Heart left ventricle (tissue), 16 donors: ENCODE measurements at regions not wholly inside any gene's neighbourhood (a gene's known extent, or its start where the extent isn't known, plus 50 kb on each side); places are given as distances from the start of the nearest gene placed in this dataset.

Source experiments
- ATAC-seq, 4 donors: fragments of 200-7000 bp; cut with Tn5 transposase; one replicate each; pipeline ENCODE4 v1.9.1; 2020 to 2022; ENCODE audit warnings: moderate library complexity in 4 of 4, mild to moderate bottlenecking in 3 of 4, moderate number of reproducible peaks in 1 of 4
- DNase-seq, 5 donors: peaks; one replicate each; pipeline ENCODE4 v3.0.0-alpha.2; 2020
- H3K27ac ChIP-seq, 12 donors: fragments of 200-600 bp; sonication (generic) in 4 of 12; one replicate each; pipeline versions ENCODE4 v1.5.0 to v1.8.0; 2016 to 2022; ENCODE audit warnings: mild to moderate bottlenecking in 2 of 12
- H3K27me3 ChIP-seq, 9 donors: fragments of 200-600 bp; sonication (generic) in 2 of 9; one replicate each; pipeline versions ENCODE4 v1.5.1 to v1.8.0; 2016 to 2022; ENCODE audit warnings: mild to moderate bottlenecking in 3 of 9
- H3K36me3 ChIP-seq, 9 donors: fragments of 200-600 bp; sonication (generic) in 2 of 9; one replicate each; pipeline versions ENCODE4 v1.5.0 to v1.8.0; 2018 to 2022; ENCODE audit warnings: mild to moderate bottlenecking in 2 of 9
- H3K4me1 ChIP-seq, 12 donors: fragments of 200-600 bp; sonication (generic) in 4 of 12; one replicate each; pipeline versions ENCODE4 v1.5.0 to v1.8.0; 2016 to 2022; ENCODE audit warnings: mild to moderate bottlenecking in 3 of 12
- H3K4me3 ChIP-seq, 12 donors: fragments of 200-600 bp; sonication (generic) in 4 of 12; one replicate each; pipeline versions ENCODE4 v1.5.0 to v1.8.0; 2017 to 2022; ENCODE audit warnings: mild to moderate bottlenecking in 9 of 12, moderate library complexity in 4 of 12
- H3K9me3 ChIP-seq, 12 donors: fragments of 200-600 bp; sonication (generic) in 4 of 12; one replicate each; pipeline versions ENCODE4 v1.5.0 to v1.8.0; 2016 to 2022; ENCODE audit warnings: mild to moderate bottlenecking in 1 of 12
- CTCF ChIP-seq, 12 donors: fragments of 200-600 bp; sonication (generic) in 4 of 12; IDR thresholded peaks; one replicate each; pipeline versions ENCODE4 v1.5.0 to v1.8.0; 2018 to 2022; ENCODE audit warnings: antibody characterized with exemption in 12 of 12, mild to moderate bottlenecking in 5 of 12
- POLR2A ChIP-seq, 2 donors: fragments of 450-650 bp; IDR thresholded peaks; one replicate each; pipeline ENCODE4 v1.6.1; 2017; ENCODE audit warnings: antibody characterized with exemption in 2 of 2, mild to moderate bottlenecking in 2 of 2, moderate library complexity in 2 of 2
- WGBS, 4 donors: extraction: QIAGEN DNeasy Blood & Tissue Kit in 2 of 4; methylation state at CpG; one replicate each; pipeline versions ENCODE4 v1.1.5 to v1.1.7; 2013 to 2018; 5-methylcytosine and 5-hydroxymethylcytosine counted together
- intact Hi-C, 10 donors: fragments of 100-400 bp; cut with DNase I; formaldehyde crosslinking; loops; one replicate each; pipeline versions ENCODE4 v1.11.1 to v1.14.2; 2022
- donor health status: ischemic (EF 13 %, LVEDD 7.1; RV severe dilation, severe dysfunction).
- donor health status: healthy with polysubstance abuse.
- donor health status: DM: no; HTN: yes; CAD: no.
- donor health status: DM: no; HTN: no; CAD: no.
- donor health status: ischemic (EF 25% LVEDD 6.9; RV normal size, moderate dysfunction).
- donor health status: ischemic (EF 25% LVEDD 5.7; RV mildly dilated, moderate dysfunction).
- donor health status: healthy.
- donor health status: DM: yes; HTN: yes; CAD: no.
- donor health status: ischemic (EF 35%, LVEDD 5.7; RV mildly dilated, moderate dysfunction).
- donor health status: nonischemic (EF 11% LVEDD 7.7; RV severe dilation, severe dysfunction).
- donor health status: DM: yes; HTN: yes; CAD: no.
- donor health status: PGD.
- donor health status: ischemic (EF 29% LVEDD 5.4; RV normal size, mild dysfunction).
- donor health status: nonischemic (EF 23%, LVEDD 6.1; RV moderate dilation, normal function).

- whole genome bisulfite sequencing, 4 donors = 90 to 93% (median 93%) methylated on average over 2 of the region's 2 CpGs
- H3K27me3 ChIP-seq = no peaks in the 10 kb centered on the region
These were observed 354.7 kb downstream of the TGFB2 start for GRCh38 chr1:218699865-218700264.

GRCh38 chr1:218700666-218701065 lies 355.5 kb downstream of the TGFB2 start:
- Histone ChIP-seq H3K9me3 (no peaks in the 10 kb centered on the region), H3K36me3 (no peaks in the 10 kb centered on the region), H3K4me1 (peaks cover 0 to under 1% (median 0%) of the 10 kb centered on the region in 12 donors), H3K4me3 (no peak overlapping the region), H3K27me3 (no peaks in the 10 kb centered on the region), H3K27ac (no peak overlapping the region)
- DNase-seq (no peak), ATAC-seq (no peak)
- TF ChIP-seq POLR2A (IDR thresholded peaks at IDR 0.05) (no peak), CTCF (IDR thresholded peaks at IDR 0.05) (no peak)
- WGBS, 4 donors = 89 to 94% (median 92%) methylated on average over 7 of the region's 7 CpGs
- intact Hi-C loops = no loop called here

More at GRCh38 chr1:218699865-218700264, 354.7 kb downstream of the TGFB2 start:
- Histone ChIP-seq H3K36me3 (no peaks in the 10 kb centered on the region), H3K4me3 (no peak overlapping the region), H3K9me3 (no peaks in the 10 kb centered on the region), H3K27ac (no peak overlapping the region), H3K4me1 (no peaks in the 10 kb centered on the region)
- DNase-seq = no peak
- TF ChIP-seq CTCF (IDR thresholded peaks at IDR 0.05) = no peak
- intact Hi-C loops = no loop called here
- ATAC-seq = no peak

- H3K27me3 ChIP-seq = no peaks in the 10 kb centered on the region
- intact Hi-C loops = no loop called here
- ATAC-seq (no peak), DNase-seq (no peak)
- H3K4me3 ChIP-seq = no peak overlapping the region
- no peaks in the 10 kb centered on the region for H3K36me3 ChIP-seq
- H3K9me3 ChIP-seq = no peaks in the 10 kb centered on the region
- no peak for TF ChIP-seq CTCF (IDR thresholded peaks at IDR 0.05)
- TF ChIP-seq POLR2A (IDR thresholded peaks at IDR 0.05) = no peak
- peaks cover 0 to 5% (median 0%) of the 10 kb centered on the region in 12 donors for H3K4me1 ChIP-seq
- H3K27ac ChIP-seq = no peak overlapping the region
- WGBS, 4 donors = 72 to 82% (median 77%) methylated on average over 3 of the region's 3 CpGs
These were observed 356.0 kb downstream of the TGFB2 start for GRCh38 chr1:218701131-218701530.

- Histone ChIP-seq H3K9me3 (no peaks in the 10 kb centered on the region), H3K4me1 (peaks cover 0 to 6% (median 0%) of the 10 kb centered on the region in 12 donors), H3K27me3 (no peaks in the 10 kb centered on the region), H3K36me3 (no peaks in the 10 kb centered on the region), H3K27ac (no peak overlapping the region), H3K4me3 (no peak overlapping the region)
- intact Hi-C loops = no loop called here
- no peak for DNase-seq
- no peak for TF ChIP-seq CTCF (IDR thresholded peaks at IDR 0.05)
- TF ChIP-seq POLR2A (IDR thresholded peaks at IDR 0.05) = no peak
- no peak for ATAC-seq
- 83 to 94% (median 89%) methylated on average over 1 of the region's 1 CpG for WGBS, 4 donors
These were observed 357.6 kb downstream of the TGFB2 start for GRCh38 chr1:218702775-218703174.
